CD4-positive, alpha-beta T cell treated with Interleukin-15 for 1 hour (primary cell): ENCODE measurements at regions not wholly inside any gene's neighbourhood (a gene's known extent, or its start where the extent isn't known, plus 50 kb on each side); places are given as distances from the start of the nearest gene placed in this dataset.

Experiments
- DNase-seq: peaks from one replicate; pipeline ENCODE4 v3.0.0-alpha.2; 2020

GRCh38 chr5:38029397-38030065 is 189.7 kb upstream of the GDNF start:
- no peak for DNase-seq

- no peak for DNase-seq
Observed at GRCh38 chr5:38023799-38024198, 184.0 kb upstream of the GDNF start.

- no peak for DNase-seq
Observed at GRCh38 chr5:38023371-38023770, 183.5 kb upstream of the GDNF start.

- no peak for DNase-seq
Observed at GRCh38 chr5:38022631-38023030, 182.8 kb upstream of the GDNF start.

- no peak for DNase-seq
Observed at GRCh38 chr5:38018016-38018415, 178.2 kb upstream of the GDNF start.

GRCh38 chr5:38013107-38013506 is 173.3 kb upstream of the GDNF start:
- no peak for DNase-seq

GRCh38 chr5:38011668-38012188 is 171.9 kb upstream of the GDNF start:
- DNase-seq = no peak

GRCh38 chr5:38009749-38010358 is 170.0 kb upstream of the GDNF start:
- DNase-seq = no peak

- no peak for DNase-seq
Observed at GRCh38 chr5:38008198-38008597, 168.4 kb upstream of the GDNF start.

GRCh38 chr5:37999593-37999992 is 159.8 kb upstream of the GDNF start:
- DNase-seq = no peak

GRCh38 chr5:37996918-37997317 is 157.1 kb upstream of the GDNF start:
- no peak for DNase-seq

- DNase-seq = no peak
Observed at GRCh38 chr5:37994729-37995128, 154.9 kb upstream of the GDNF start.

- no peak for DNase-seq
Observed at GRCh38 chr5:37991301-37992299, 151.8 kb upstream of the GDNF start.

GRCh38 chr5:37989884-37990283 is 150.0 kb upstream of the GDNF start:
- DNase-seq = no peak

GRCh38 chr5:37988454-37989046 is 148.7 kb upstream of the GDNF start:
- no peak for DNase-seq

- DNase-seq = no peak
Observed at GRCh38 chr5:37984300-37984699, 144.5 kb upstream of the GDNF start.

GRCh38 chr5:37983463-37983862 is 143.6 kb upstream of the GDNF start:
- no peak for DNase-seq

- DNase-seq = no peak
Observed at GRCh38 chr5:37979559-37979958, 139.7 kb upstream of the GDNF start.

- DNase-seq = no peak
Observed at GRCh38 chr5:37975531-37975930, 135.7 kb upstream of the GDNF start.

- DNase-seq = no peak
Observed at GRCh38 chr5:37971483-37972024, 131.7 kb upstream of the GDNF start.

- no peak for DNase-seq
Observed at GRCh38 chr5:37966871-37967270, 127.0 kb upstream of the GDNF start.

- DNase-seq = no peak
Observed at GRCh38 chr5:37966291-37966690, 126.5 kb upstream of the GDNF start.

GRCh38 chr5:37962389-37962788 is 122.5 kb upstream of the GDNF start:
- DNase-seq = no peak
